Activated naive CD8-positive, alpha-beta T cell treated with anti-CD3 and anti-CD28 coated beads for 36 hours (primary cell): ENCODE measurements at regions not wholly inside any gene's neighbourhood (a gene's known extent, or its start where the extent isn't known, plus 50 kb on each side); places are given as distances from the start of the nearest gene placed in this dataset.

ENCODE experiments used
- DNase-seq: peaks from one replicate; pipeline ENCODE4 v3.0.0; 2021
- H3K27ac Mint-ChIP-seq: one replicate; pipeline ENCODE4 v1.8.0; 2022; ENCODE audit warnings: mild to moderate bottlenecking, moderate library complexity, mixed read lengths
- H3K27me3 Mint-ChIP-seq: one replicate; pipeline ENCODE4 v1.8.0; 2022; ENCODE audit warnings: mild to moderate bottlenecking, mixed read lengths
- H3K36me3 Mint-ChIP-seq: one replicate; pipeline ENCODE4 v1.8.0; 2021; ENCODE audit warnings: mild to moderate bottlenecking, mixed read lengths
- H3K4me1 Mint-ChIP-seq: one replicate; pipeline ENCODE4 v1.8.0; 2021; ENCODE audit warnings: mixed read lengths
- H3K4me3 Mint-ChIP-seq: one replicate; pipeline ENCODE4 v1.8.0; 2022; ENCODE audit warnings: mild to moderate bottlenecking, moderate library complexity, mixed read lengths
- H3K9me3 Mint-ChIP-seq: one replicate; pipeline ENCODE4 v1.8.0; 2022; ENCODE audit warnings: mixed read lengths

- no peaks in the 10 kb centered on the region for H3K4me1 Mint-ChIP-seq
- no peak overlapping the region for H3K27ac Mint-ChIP-seq
- no peak for DNase-seq
- H3K9me3 Mint-ChIP-seq, result no peaks in the 10 kb centered on the region
- H3K27me3 Mint-ChIP-seq, result no peaks in the 10 kb centered on the region
- no peaks in the 10 kb centered on the region for H3K36me3 Mint-ChIP-seq
- no peak overlapping the region for H3K4me3 Mint-ChIP-seq
Measured at GRCh38 chr5:125298746-125299379, 552.4 kb upstream of the ZNF608 start.

GRCh38 chr5:125301711-125302110, 555.3 kb upstream of the ZNF608 start:
- DNase-seq, result no peak
- no peak overlapping the region for H3K4me3 Mint-ChIP-seq
- no peak overlapping the region for H3K27ac Mint-ChIP-seq
- no peaks in the 10 kb centered on the region for H3K27me3 Mint-ChIP-seq
- peaks cover 8% of the 10 kb centered on the region for H3K9me3 Mint-ChIP-seq
- no peaks in the 10 kb centered on the region for H3K36me3 Mint-ChIP-seq
- no peaks in the 10 kb centered on the region for H3K4me1 Mint-ChIP-seq

- Mint-ChIP-seq H3K27me3 (no peaks in the 10 kb centered on the region), H3K36me3 (no peaks in the 10 kb centered on the region), H3K4me3 (no peak overlapping the region), H3K4me1 (no peaks in the 10 kb centered on the region), H3K27ac (no peak overlapping the region), H3K9me3 (peaks cover 11% of the 10 kb centered on the region)
- DNase-seq, result no peak
Measured at GRCh38 chr5:125302577-125302976, 556.1 kb upstream of the ZNF608 start.

GRCh38 chr5:125306741-125307140, 560.3 kb upstream of the ZNF608 start:
- Mint-ChIP-seq H3K4me3 (no peak overlapping the region), H3K27ac (no peak overlapping the region), H3K27me3 (no peaks in the 10 kb centered on the region), H3K36me3 (no peaks in the 10 kb centered on the region), H3K4me1 (no peaks in the 10 kb centered on the region), H3K9me3 (peaks cover 13% of the 10 kb centered on the region)
- no peak for DNase-seq

- no peak for DNase-seq
- Mint-ChIP-seq H3K9me3 (peaks cover 19% of the 10 kb centered on the region), H3K36me3 (no peaks in the 10 kb centered on the region), H3K27me3 (no peaks in the 10 kb centered on the region), H3K4me1 (no peaks in the 10 kb centered on the region), H3K4me3 (no peak overlapping the region), H3K27ac (no peak overlapping the region)
Measured at GRCh38 chr5:125310749-125311148, 564.3 kb upstream of the ZNF608 start.

GRCh38 chr5:125311743-125312142, 565.3 kb upstream of the ZNF608 start:
- no peak for DNase-seq
- peaks cover 15% of the 10 kb centered on the region for H3K9me3 Mint-ChIP-seq
- H3K27ac Mint-ChIP-seq, result no peak overlapping the region
- H3K36me3 Mint-ChIP-seq, result no peaks in the 10 kb centered on the region
- H3K4me1 Mint-ChIP-seq, result no peaks in the 10 kb centered on the region
- H3K4me3 Mint-ChIP-seq, result no peak overlapping the region
- H3K27me3 Mint-ChIP-seq, result no peaks in the 10 kb centered on the region

- Mint-ChIP-seq H3K4me3 (no peak overlapping the region), H3K36me3 (no peaks in the 10 kb centered on the region), H3K27ac (no peak overlapping the region), H3K4me1 (no peaks in the 10 kb centered on the region), H3K9me3 (peaks cover 11% of the 10 kb centered on the region), H3K27me3 (no peaks in the 10 kb centered on the region)
- no peak for DNase-seq
Measured at GRCh38 chr5:125313555-125313954, 567.1 kb upstream of the ZNF608 start.

GRCh38 chr5:125315306-125315705, 568.9 kb upstream of the ZNF608 start:
- H3K9me3 Mint-ChIP-seq, result peaks cover 11% of the 10 kb centered on the region
- no peak overlapping the region for H3K27ac Mint-ChIP-seq
- H3K4me3 Mint-ChIP-seq, result no peak overlapping the region
- no peaks in the 10 kb centered on the region for H3K27me3 Mint-ChIP-seq
- H3K36me3 Mint-ChIP-seq, result no peaks in the 10 kb centered on the region
- no peaks in the 10 kb centered on the region for H3K4me1 Mint-ChIP-seq
- no peak for DNase-seq

- H3K4me1 Mint-ChIP-seq, result no peaks in the 10 kb centered on the region
- no peak overlapping the region for H3K27ac Mint-ChIP-seq
- H3K27me3 Mint-ChIP-seq, result no peaks in the 10 kb centered on the region
- peaks cover 11% of the 10 kb centered on the region for H3K9me3 Mint-ChIP-seq
- no peak for DNase-seq
- no peak overlapping the region for H3K4me3 Mint-ChIP-seq
- H3K36me3 Mint-ChIP-seq, result no peaks in the 10 kb centered on the region
Measured at GRCh38 chr5:125316391-125316790, 570.0 kb upstream of the ZNF608 start.

- no peak for DNase-seq
- Mint-ChIP-seq H3K27me3 (no peaks in the 10 kb centered on the region), H3K4me3 (no peak overlapping the region), H3K36me3 (no peaks in the 10 kb centered on the region), H3K27ac (no peak overlapping the region), H3K9me3 (peaks cover 13% of the 10 kb centered on the region), H3K4me1 (no peaks in the 10 kb centered on the region)
Measured at GRCh38 chr5:125316915-125317535, 570.6 kb upstream of the ZNF608 start.

- no peak for DNase-seq
- peaks cover 13% of the 10 kb centered on the region for H3K9me3 Mint-ChIP-seq
- no peaks in the 10 kb centered on the region for H3K27me3 Mint-ChIP-seq
- H3K4me3 Mint-ChIP-seq, result no peak overlapping the region
- no peaks in the 10 kb centered on the region for H3K36me3 Mint-ChIP-seq
- no peak overlapping the region for H3K27ac Mint-ChIP-seq
- no peaks in the 10 kb centered on the region for H3K4me1 Mint-ChIP-seq
Measured at GRCh38 chr5:125317536-125317995, 571.1 kb upstream of the ZNF608 start.

GRCh38 chr5:125321654-125322053, 575.2 kb upstream of the ZNF608 start:
- peaks cover 2% of the 10 kb centered on the region for H3K9me3 Mint-ChIP-seq
- H3K4me1 Mint-ChIP-seq, result no peaks in the 10 kb centered on the region
- H3K27me3 Mint-ChIP-seq, result no peaks in the 10 kb centered on the region
- DNase-seq, result no peak
- no peaks in the 10 kb centered on the region for H3K36me3 Mint-ChIP-seq
- no peak overlapping the region for H3K27ac Mint-ChIP-seq
- H3K4me3 Mint-ChIP-seq, result no peak overlapping the region

- H3K9me3 Mint-ChIP-seq, result peaks cover 2% of the 10 kb centered on the region
- no peaks in the 10 kb centered on the region for H3K4me1 Mint-ChIP-seq
- no peak overlapping the region for H3K4me3 Mint-ChIP-seq
- no peak for DNase-seq
- no peaks in the 10 kb centered on the region for H3K36me3 Mint-ChIP-seq
- H3K27ac Mint-ChIP-seq, result no peak overlapping the region
- H3K27me3 Mint-ChIP-seq, result no peaks in the 10 kb centered on the region
Measured at GRCh38 chr5:125323613-125324012, 577.2 kb upstream of the ZNF608 start.

- Mint-ChIP-seq H3K9me3 (peaks cover 2% of the 10 kb centered on the region), H3K27me3 (no peaks in the 10 kb centered on the region), H3K4me1 (no peaks in the 10 kb centered on the region), H3K36me3 (no peaks in the 10 kb centered on the region), H3K4me3 (no peak overlapping the region), H3K27ac (no peak overlapping the region)
- no peak for DNase-seq
Measured at GRCh38 chr5:125325488-125326149, 579.2 kb upstream of the ZNF608 start.

- Mint-ChIP-seq H3K27me3 (no peaks in the 10 kb centered on the region), H3K4me1 (no peaks in the 10 kb centered on the region), H3K4me3 (no peak overlapping the region), H3K36me3 (no peaks in the 10 kb centered on the region), H3K27ac (no peak overlapping the region), H3K9me3 (peaks cover 2% of the 10 kb centered on the region)
- DNase-seq, result no peak
Measured at GRCh38 chr5:125326150-125326510, 579.7 kb upstream of the ZNF608 start.

GRCh38 chr5:125327676-125328075, 581.2 kb upstream of the ZNF608 start:
- DNase-seq, result no peak
- no peaks in the 10 kb centered on the region for H3K27me3 Mint-ChIP-seq
- H3K4me3 Mint-ChIP-seq, result no peak overlapping the region
- no peaks in the 10 kb centered on the region for H3K9me3 Mint-ChIP-seq
- H3K4me1 Mint-ChIP-seq, result no peaks in the 10 kb centered on the region
- H3K36me3 Mint-ChIP-seq, result no peaks in the 10 kb centered on the region
- no peak overlapping the region for H3K27ac Mint-ChIP-seq
